DND-41 (cell line): ENCODE measurements at regions not wholly inside any gene's neighbourhood (a gene's known extent, or its start where the extent isn't known, plus 50 kb on each side); places are given as distances from the start of the nearest gene placed in this dataset.

Experiments used
- CTCF ChIP-seq: IDR thresholded peaks from 2 replicates; pipeline ENCODE4 v1.5.1; 2012; ENCODE audit warnings: borderline replicate concordance, low read length, moderate library complexity, mild to moderate bottlenecking; ENCODE audit not compliant: poor library complexity, severe bottlenecking; ENCODE audit errors: extremely low read depth
- EZH2 ChIP-seq: IDR thresholded peaks from 3 replicates; pipeline ENCODE4 v1.6.1; 2012; ENCODE audit warnings: borderline replicate concordance, low read depth, mild to moderate bottlenecking, moderate library complexity, low read length, inconsistent platforms; ENCODE audit not compliant: severe bottlenecking

- TF ChIP-seq CTCF (no peak), EZH2 (no peak)
Observed at GRCh38 chr3:61466357-61466756, 95.0 kb upstream of the PTPRG start.
